NCI-H446 (cell line): ENCODE measurements at regions not wholly inside any gene's neighbourhood (a gene's known extent, or its start where the extent isn't known, plus 50 kb on each side); places are given as distances from the start of the nearest gene placed in this dataset.

Experiments used
- DNase-seq, 2 experiments: peaks; one replicate each; lab custom pipeline; 2025; lab: John Stamatoyannopoulos, UW

GRCh38 chr18:47480166-47480565, 228.7 kb upstream of the SKOR2 start:
- no peak for DNase-seq

- no peak for DNase-seq
Observed at GRCh38 chr18:47471784-47472183, 220.3 kb upstream of the SKOR2 start.

GRCh38 chr18:47470941-47471340, 219.5 kb upstream of the SKOR2 start:
- no peak for DNase-seq

- no peak for DNase-seq
Observed at GRCh38 chr18:47469576-47469975, 218.1 kb upstream of the SKOR2 start.

GRCh38 chr18:47461977-47462376, 210.5 kb upstream of the SKOR2 start:
- DNase-seq: no peak

GRCh38 chr18:47461406-47461948, 210.0 kb upstream of the SKOR2 start:
- DNase-seq: no peak

- DNase-seq: no peak
Observed at GRCh38 chr18:47458483-47458882, 207.0 kb upstream of the SKOR2 start.

- no peak for DNase-seq
Observed at GRCh38 chr18:47457614-47458013, 206.2 kb upstream of the SKOR2 start.

GRCh38 chr18:47453038-47453437, 201.6 kb upstream of the SKOR2 start:
- no peak for DNase-seq

- no peak for DNase-seq
Observed at GRCh38 chr18:47448956-47449355, 197.5 kb upstream of the SKOR2 start.

GRCh38 chr18:47441914-47442313, 190.5 kb upstream of the SKOR2 start:
- no peak for DNase-seq

- no peak for DNase-seq
Observed at GRCh38 chr18:47438001-47438400, 186.5 kb upstream of the SKOR2 start.

GRCh38 chr18:47436871-47437270, 185.4 kb upstream of the SKOR2 start:
- no peak for DNase-seq

- no peak for DNase-seq
Observed at GRCh38 chr18:47434214-47434746, 182.8 kb upstream of the SKOR2 start.

GRCh38 chr18:47427923-47428637, 176.6 kb upstream of the SKOR2 start:
- no peak for DNase-seq

- no peak for DNase-seq
Observed at GRCh38 chr18:47427072-47427471, 175.6 kb upstream of the SKOR2 start.

GRCh38 chr18:47425365-47425764, 173.9 kb upstream of the SKOR2 start:
- no peak for DNase-seq

- DNase-seq: no peak
Observed at GRCh38 chr18:47422524-47422923, 171.1 kb upstream of the SKOR2 start.

- no peak for DNase-seq
Observed at GRCh38 chr18:47420130-47420529, 168.7 kb upstream of the SKOR2 start.

GRCh38 chr18:47418746-47419145, 167.3 kb upstream of the SKOR2 start:
- DNase-seq: no peak

- no peak for DNase-seq
Observed at GRCh38 chr18:47417807-47418206, 166.3 kb upstream of the SKOR2 start.

- DNase-seq: no peak
Observed at GRCh38 chr18:47415881-47416280, 164.4 kb upstream of the SKOR2 start.

GRCh38 chr18:47413327-47413726, 161.9 kb upstream of the SKOR2 start:
- peak in 1 of 2 experiments; percentile 6 for DNase-seq

GRCh38 chr18:47412924-47413323, 161.5 kb upstream of the SKOR2 start:
- no peak for DNase-seq
